Endothelial cell of umbilical vein (primary cell): ENCODE measurements at regions not wholly inside any gene's neighbourhood (a gene's known extent, or its start where the extent isn't known, plus 50 kb on each side); places are given as distances from the start of the nearest gene placed in this dataset.

Experiments
- EZH2 ChIP-seq: IDR thresholded peaks from 2 replicates; pipeline ENCODE4 v1.6.1; 2012; ENCODE audit warnings: borderline replicate concordance, low read depth, mild to moderate bottlenecking, moderate library complexity, low read length, inconsistent platforms; ENCODE audit not compliant: severe bottlenecking
- POLR2A ChIP-seq: IDR thresholded peaks from 2 replicates; pipeline ENCODE4 v1.6.1; 2012; ENCODE audit warnings: low read depth, mild to moderate bottlenecking, control low read depth, low read length

DNA sequence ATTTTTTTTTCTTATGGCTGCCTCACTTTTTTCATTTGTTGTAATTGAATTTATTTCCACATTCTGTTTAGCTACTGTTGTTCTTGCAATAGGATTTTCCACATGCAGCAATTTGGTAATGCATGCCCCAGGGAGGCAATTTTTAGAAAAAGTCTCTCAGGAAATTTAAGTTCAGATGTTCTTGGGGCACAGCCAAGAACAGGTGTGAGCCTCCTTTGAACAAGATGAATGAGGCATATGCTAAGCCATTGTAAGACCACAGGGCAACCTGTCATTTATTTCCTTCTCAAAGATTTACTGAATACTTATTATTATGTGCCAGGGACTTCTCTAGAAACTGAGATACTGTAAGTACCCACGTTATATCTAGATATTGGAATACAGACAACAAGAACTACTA, 549.5 kb downstream of the DIPK2A start:
- TF ChIP-seq POLR2A (no peak), EZH2 (no peak)
